A673 (cell line): ENCODE measurements at regions not wholly inside any gene's neighbourhood (a gene's known extent, or its start where the extent isn't known, plus 50 kb on each side); places are given as distances from the start of the nearest gene placed in this dataset.

Source experiments
- BruUV-seq: library from RNA; stranded (reverse); fragments of 400-500 nt; replicated peaks from 2 replicates; lab custom pipeline; 2021; lab: Mats Ljungman, UMichigan
- CTCF ChIA-PET: fragments of 300-600 bp; sonication (Branson Sonifier 250); formaldehyde crosslinking; loops from one replicate; lab custom pipeline; 2022; ENCODE audit warnings: antibody characterized with exemption; lab: Charles Lee
- POLR2A ChIA-PET: fragments of 300-600 bp; sonication (Branson Sonifier 250); formaldehyde crosslinking; loops from one replicate; lab custom pipeline; 2022; ENCODE audit warnings: antibody characterized with exemption; ENCODE audit not compliant: low non-redundant PET; lab: Charles Lee
- DNase-seq: peaks from one replicate; pipeline ENCODE4 v3.0.0-alpha.2; 2015; ENCODE audit warnings: low spot score
- H3K27ac ChIP-seq: fragments of 200-600 bp; sonication (generic); 2 replicates; pipeline ENCODE4 v1.5.1; 2016; ENCODE audit warnings: mixed run types, low read depth, mild to moderate bottlenecking, mixed read lengths, antibody characterized with exemption, low read length; ENCODE audit not compliant: poor library complexity, severe bottlenecking
- H3K27me3 ChIP-seq: fragments of 200-600 bp; sonication (generic); replicated peaks from 2 replicates; pipeline ENCODE4 v1.6.1; 2017; ENCODE audit warnings: mixed run types, low read depth, mild to moderate bottlenecking, mixed read lengths, antibody characterized with exemption, low read length; ENCODE audit not compliant: insufficient read depth, poor library complexity
- H3K36me3 ChIP-seq: fragments of 200-600 bp; sonication (generic); 2 replicates; pipeline ENCODE4 v1.6.1; 2016; ENCODE audit warnings: mixed run types, mild to moderate bottlenecking, mixed read lengths, antibody characterized with exemption, low read length; ENCODE audit not compliant: insufficient read depth, poor library complexity, severe bottlenecking
- H3K4me1 ChIP-seq: fragments of 200-600 bp; sonication (generic); 2 replicates; pipeline ENCODE4 v1.6.1; 2017; ENCODE audit warnings: mixed run types, mild to moderate bottlenecking, mixed read lengths, antibody characterized with exemption, low read length; ENCODE audit not compliant: insufficient read depth, poor library complexity, severe bottlenecking
- H3K4me3 ChIP-seq: fragments of 200-600 bp; sonication (generic); 2 replicates; pipeline ENCODE4 v1.5.1; 2016; ENCODE audit warnings: low read depth, mixed run types, mild to moderate bottlenecking, mixed read lengths, low read length; ENCODE audit not compliant: poor library complexity, severe bottlenecking
- H3K9me3 ChIP-seq: fragments of 200-600 bp; sonication (generic); 2 replicates; pipeline ENCODE4 v1.6.1; 2016; ENCODE audit warnings: mixed run types, low read depth, mild to moderate bottlenecking, mixed read lengths, antibody characterized with exemption, low read length; ENCODE audit not compliant: poor library complexity, severe bottlenecking
- CTCF ChIP-seq: fragments of 300-800, 200-600 bp; sonication (generic); conservative IDR thresholded peaks from 2 replicates; pipeline ENCODE4 v1.5.1; 2017; ENCODE audit warnings: low read depth, mild to moderate bottlenecking, antibody characterized with exemption, low read length, moderate library complexity, mixed read lengths
- EZH2 ChIP-seq: fragments of 200-600 bp; sonication (generic); IDR thresholded peaks from 2 replicates; pipeline ENCODE4 v1.6.1; 2017; ENCODE audit warnings: borderline replicate concordance, low read depth, mild to moderate bottlenecking, mixed read lengths, antibody characterized with exemption, low read length; ENCODE audit not compliant: poor library complexity, severe bottlenecking
- intact Hi-C: fragments of 100-400 bp; cut with micrococcal nuclease; formaldehyde crosslinking; loops from one replicate; pipeline ENCODE4 v1.10.0; 2022; ENCODE audit not compliant: unreplicated experiment

GRCh38 chr2:185066128-185066527, 467.8 kb downstream of the ZNF804A start:
- BruUV-seq: no TSS peak
- Histone ChIP-seq H3K4me3 (no peak overlapping the region), H3K9me3 (no peaks in the 10 kb centered on the region), H3K27me3 (no peaks in the 10 kb centered on the region), H3K36me3 (no peaks in the 10 kb centered on the region), H3K4me1 (no peaks in the 10 kb centered on the region), H3K27ac (no peak overlapping the region)
- DNase-seq: no peak
- CTCF ChIA-PET: no interaction called here
- POLR2A ChIA-PET: no interaction called here
- intact Hi-C loops: no loop called here
- TF ChIP-seq CTCF: no peak
- no peak for TF ChIP-seq EZH2

- DNase-seq: no peak
- no TSS peak for BruUV-seq
- no peaks in the 10 kb centered on the region for H3K9me3 ChIP-seq
- H3K27me3 ChIP-seq: no peaks in the 10 kb centered on the region
- no peaks in the 10 kb centered on the region for H3K36me3 ChIP-seq
- POLR2A ChIA-PET: no interaction called here
- no peak overlapping the region for H3K4me3 ChIP-seq
- no peaks in the 10 kb centered on the region for H3K4me1 ChIP-seq
- TF ChIP-seq CTCF (no peak), EZH2 (no peak)
- no peak overlapping the region for H3K27ac ChIP-seq
- intact Hi-C loops: no loop called here
- CTCF ChIA-PET: no interaction called here
These were observed 470.8 kb downstream of the ZNF804A start for GRCh38 chr2:185069107-185069506.

- no peak for DNase-seq
- no TSS peak for BruUV-seq
- no peak overlapping the region for H3K27ac ChIP-seq
- ChIA-PET CTCF (no interaction called here), POLR2A (no interaction called here)
- H3K36me3 ChIP-seq: no peaks in the 10 kb centered on the region
- H3K9me3 ChIP-seq: no peaks in the 10 kb centered on the region
- TF ChIP-seq EZH2: no peak
- no peak for TF ChIP-seq CTCF
- intact Hi-C loops: no loop called here
- no peaks in the 10 kb centered on the region for H3K4me1 ChIP-seq
- no peaks in the 10 kb centered on the region for H3K27me3 ChIP-seq
- H3K4me3 ChIP-seq: no peak overlapping the region
These were observed 475.8 kb downstream of the ZNF804A start for GRCh38 chr2:185074156-185074555.
